H1 (cell line): ENCODE measurements at regions not wholly inside any gene's neighbourhood (a gene's known extent, or its start where the extent isn't known, plus 50 kb on each side); places are given as distances from the start of the nearest gene placed in this dataset.

ENCODE experiments used
- CTCF ChIA-PET: fragments of 300-600 bp; sonication (Branson Sonifier 250); formaldehyde crosslinking; loops from one replicate; lab custom pipeline; 2021; ENCODE audit not compliant: partially characterized antibody; lab: Charles Lee
- POLR2A ChIA-PET: fragments of 300-600 bp; sonication (Branson Sonifier 250); formaldehyde crosslinking; loops from one replicate; lab custom pipeline; 2021; ENCODE audit warnings: inconsistent platforms; ENCODE audit not compliant: partially characterized antibody; lab: Charles Lee
- DNase-seq, 2 experiments: peaks; one replicate each; pipeline versions ENCODE4 v3.0.0 to v3.0.0-alpha.2; 2010 to 2022; ENCODE audit warnings: low spot score in 2 of 2, low read depth in 1 of 2, mixed read lengths in 1 of 2
- FAIRE-seq: peaks from 2 replicates; lab custom pipeline; 2011; peaks lifted over from hg19 to GRCh38; lab: Jason Lieb, UNC
- H2AFZ ChIP-seq: 2 replicates; pipeline ENCODE4 v1.8.1; 2012; ENCODE audit warnings: low read length, inconsistent platforms
- H2AK5ac ChIP-seq: 2 replicates; pipeline ENCODE4 v1.6.1; 2013; ENCODE audit warnings: low read depth, low read length
- H2BK120ac ChIP-seq: replicated peaks from 2 replicates; pipeline ENCODE3; 2013; ENCODE audit warnings: low read depth, low read length, inconsistent platforms
- H2BK12ac ChIP-seq: 2 replicates; pipeline ENCODE4 v1.6.1; 2013; ENCODE audit warnings: low read depth, low read length
- H2BK15ac ChIP-seq: 2 replicates; pipeline ENCODE4 v1.6.1; 2013; ENCODE audit warnings: low read length
- H2BK20ac ChIP-seq: 2 replicates; pipeline ENCODE4 v1.6.1; 2013; ENCODE audit warnings: low read length
- H2BK5ac ChIP-seq: 2 replicates; pipeline ENCODE4 v1.6.1; 2013; ENCODE audit warnings: low read depth, low read length
- H3K14ac ChIP-seq: 2 replicates; pipeline ENCODE4 v1.6.1; 2013; ENCODE audit warnings: inconsistent platforms; ENCODE audit not compliant: insufficient read length
- H3K18ac ChIP-seq: 2 replicates; pipeline ENCODE4 v1.6.1; 2013; ENCODE audit warnings: low read length; ENCODE audit errors: extremely low read depth
- H3K23ac ChIP-seq: 2 replicates; pipeline ENCODE4 v1.6.1; 2013; ENCODE audit warnings: inconsistent platforms; ENCODE audit not compliant: insufficient read length
- H3K23me2 ChIP-seq: 2 replicates; pipeline ENCODE4 v1.6.1; 2013; ENCODE audit warnings: low read depth, low read length
- H3K27ac ChIP-seq: 2 replicates; pipeline ENCODE4 v1.6.1; 2011; ENCODE audit warnings: low read depth, low read length, inconsistent platforms
- H3K27me3 ChIP-seq, 4 experiments: replicated peaks in 1 of 4; 1 replicate in 1 of 4; 2 replicates in 3 of 4; pipeline versions ENCODE4 v1.6.1 to v1.8.1; 2011 to 2013; ENCODE audit warnings: low read length in 3 of 4, mild to moderate bottlenecking in 3 of 4, inconsistent platforms in 2 of 4, mixed read lengths in 2 of 4, moderate library complexity in 1 of 4; ENCODE audit not compliant: control insufficient read depth in 3 of 4, insufficient read depth in 3 of 4; ENCODE audit errors: extremely low read depth in 1 of 4
- H3K36me3 ChIP-seq, 4 experiments: 2 replicates each; pipeline versions ENCODE4 v1.6.1 to v1.8.1; 2011 to 2013; ENCODE audit warnings: mild to moderate bottlenecking in 4 of 4, low read length in 3 of 4, moderate library complexity in 2 of 4, control low read depth in 1 of 4, inconsistent platforms in 1 of 4; ENCODE audit not compliant: insufficient read depth in 4 of 4, control insufficient read depth in 2 of 4
- H3K4ac ChIP-seq: replicated peaks from 2 replicates; pipeline ENCODE3; 2013; ENCODE audit warnings: low read length, low read depth, mixed read lengths, inconsistent platforms; ENCODE audit not compliant: insufficient read length
- H3K4me1 ChIP-seq, 4 experiments: replicated peaks in 1 of 4; 1 replicate in 1 of 4; 2 replicates in 3 of 4; pipeline versions ENCODE4 v1.6.1 to v1.8.1; 2011 to 2013; ENCODE audit warnings: low read length in 3 of 4, inconsistent platforms in 2 of 4, mixed read lengths in 1 of 4; ENCODE audit not compliant: insufficient read depth in 4 of 4, control insufficient read depth in 3 of 4
- H3K4me2 ChIP-seq, 2 experiments: 2 replicates each; pipeline versions ENCODE4 v1.6.1 to v1.8.1; 2011 to 2013; ENCODE audit warnings: low read depth in 2 of 2, low read length in 2 of 2, control low read depth in 1 of 2, inconsistent platforms in 1 of 2, mild to moderate bottlenecking in 1 of 2; ENCODE audit not compliant: insufficient read depth in 1 of 2
- H3K4me3 ChIP-seq, 4 experiments: fragments of 200-600, 300-600 bp in 1 of 4; sonication (generic), shearing (Covaris generic), sonication (Bioruptor Twin) in 1 of 4; 2 replicates each; pipeline versions ENCODE4 v1.5.1 to v1.8.1; 2011 to 2016; ENCODE audit warnings: low read length in 4 of 4, low read depth in 3 of 4, control low read depth in 2 of 4, inconsistent platforms in 2 of 4, mild to moderate bottlenecking in 2 of 4, mixed read lengths in 1 of 4, moderate library complexity in 1 of 4; ENCODE audit not compliant: insufficient read depth in 2 of 4; ENCODE audit errors: extremely low read depth in 1 of 4
- H3K56ac ChIP-seq: replicated peaks from 2 replicates; pipeline ENCODE3; 2013; ENCODE audit warnings: low read depth, mild to moderate bottlenecking, mixed read lengths, low read length, inconsistent platforms; ENCODE audit not compliant: insufficient read length
- H3K79me1 ChIP-seq: 2 replicates; pipeline ENCODE4 v1.6.1; 2013; ENCODE audit warnings: low read depth, low read length, control low read depth
- H3K79me2 ChIP-seq, 2 experiments: 2 replicates each; pipeline versions ENCODE4 v1.6.1 to v1.8.1; 2012 to 2013; ENCODE audit warnings: low read length in 2 of 2, mild to moderate bottlenecking in 2 of 2, inconsistent platforms in 1 of 2; ENCODE audit not compliant: insufficient read depth in 2 of 2, control insufficient read depth in 1 of 2
- H3K9ac ChIP-seq, 4 experiments: replicated peaks in 1 of 4; 1 replicate in 1 of 4; 2 replicates in 3 of 4; pipeline versions ENCODE4 v1.6.1 to v1.8.1; 2011 to 2013; ENCODE audit warnings: low read depth in 3 of 4, low read length in 3 of 4, control low read depth in 2 of 4, mild to moderate bottlenecking in 2 of 4, moderate library complexity in 2 of 4, inconsistent platforms in 1 of 4; ENCODE audit errors: extremely low read depth in 1 of 4
- H3K9me3 ChIP-seq, 2 experiments: 2 replicates each; pipeline versions ENCODE4 v1.6.1 to v1.8.1; 2012 to 2013; ENCODE audit warnings: mild to moderate bottlenecking in 2 of 2, moderate library complexity in 2 of 2, control low read depth in 1 of 2, inconsistent platforms in 1 of 2, low read depth in 1 of 2, low read length in 1 of 2, mixed read lengths in 1 of 2; ENCODE audit not compliant: insufficient read depth in 2 of 2
- H4K20me1 ChIP-seq, 2 experiments: replicated peaks in 1 of 2; 2 replicates each; pipeline versions ENCODE3 to v1.8.1; 2011 to 2013; ENCODE audit warnings: inconsistent platforms in 2 of 2, low read length in 2 of 2, mild to moderate bottlenecking in 1 of 2; ENCODE audit not compliant: insufficient read depth in 2 of 2, control insufficient read depth in 1 of 2
- H4K5ac ChIP-seq: 2 replicates; pipeline ENCODE4 v1.6.1; 2013; ENCODE audit warnings: low read length, low read depth, mixed read lengths, inconsistent platforms; ENCODE audit not compliant: insufficient read length
- H4K8ac ChIP-seq: 2 replicates; pipeline ENCODE4 v1.8.0; 2013; ENCODE audit warnings: mild to moderate bottlenecking, moderate library complexity, low read length, inconsistent platforms; ENCODE audit not compliant: insufficient read depth; ENCODE audit errors: extremely low read depth
- H4K91ac ChIP-seq: replicated peaks from 2 replicates; pipeline ENCODE3; 2013; ENCODE audit warnings: low read length, mixed read lengths, inconsistent platforms; ENCODE audit not compliant: insufficient read length
- USF2 ChIP-seq: IDR thresholded peaks from 2 replicates; pipeline ENCODE4 v1.6.1; 2011; ENCODE audit warnings: low read length, improper control_type of control experiment
- WGBS, 2 experiments: shearing (Covaris generic) in 1 of 2; methylation state at CpG; one replicate each; pipeline versions ENCODE4 v1.1.6 to v1.1.7; 2013 to 2015; ENCODE audit warnings: low lambda C conversion rate in 2 of 2, mixed read lengths in 2 of 2, inconsistent platforms in 1 of 2, low coverage in 1 of 2, missing lambda C conversion rate in 1 of 2; ENCODE audit not compliant: insufficient replicate concordance in 2 of 2, insufficient coverage in 1 of 2, insufficient read length in 1 of 2; ENCODE audit errors: extremely low coverage in 1 of 2, missing lambda C conversion rate in 1 of 2; 5-methylcytosine and 5-hydroxymethylcytosine counted together

- H3K18ac ChIP-seq = no peak overlapping the region
- H3K36me3 ChIP-seq = no peaks in the 10 kb centered on the region
- no peak overlapping the region for H4K91ac ChIP-seq
- no peaks in the 10 kb centered on the region for H4K20me1 ChIP-seq
- no peak overlapping the region for H3K4ac ChIP-seq
- peaks cover 0 to 13% (median 4%) of the 10 kb centered on the region in 4 experiments; a peak in 5 of 7 replicates for H3K4me1 ChIP-seq
- H3K27ac ChIP-seq = no peak overlapping the region
- H3K79me2 ChIP-seq = no peaks in the 10 kb centered on the region
- H3K9ac ChIP-seq = no peak overlapping the region
- H3K9me3 ChIP-seq = no peaks in the 10 kb centered on the region
- no peaks in the 10 kb centered on the region for H3K27me3 ChIP-seq
- H2BK5ac ChIP-seq = no peak overlapping the region
- no peaks in the 10 kb centered on the region for H3K79me1 ChIP-seq
- H3K4me3 ChIP-seq = no peak overlapping the region
- POLR2A ChIA-PET = no interaction called here
- H3K23me2 ChIP-seq = no peaks in the 10 kb centered on the region
- no peak overlapping the region for H4K8ac ChIP-seq
- H4K5ac ChIP-seq = no peak overlapping the region
- no peak overlapping the region for H2AFZ ChIP-seq
- DNase-seq (no peak), FAIRE-seq (no peak)
- no peak overlapping the region for H2BK12ac ChIP-seq
- no peak overlapping the region for H2BK120ac ChIP-seq
- no peak overlapping the region for H2AK5ac ChIP-seq
- WGBS, 2 experiments = 91% methylated on average over 14 of the region's 16 CpGs; no CpG with 5 or more reads in 1 of the 2 experiments
- H3K14ac ChIP-seq = no peak overlapping the region
- H3K23ac ChIP-seq = no peak overlapping the region
- H2BK15ac ChIP-seq = no peak overlapping the region
- CTCF ChIA-PET = interaction anchor here (0.8 to 1.0 kb wide), 4 partner anchors 11 to 260 kb away, joined by 3 to 4 read pairs (median 3); no protein-coding TSS in a partner anchor
- no peak overlapping the region for H3K56ac ChIP-seq
- no peak overlapping the region for H3K4me2 ChIP-seq
- no peak overlapping the region for H2BK20ac ChIP-seq
- TF ChIP-seq USF2 = no peak
Observed at GRCh38 chr2:118752762-118753429, 94.6 kb downstream of the EN1 start.
